ENCODE measurements at regions not wholly inside any gene's neighbourhood (a gene's known extent, or its start where the extent isn't known, plus 50 kb on each side); places are given as distances from the start of the nearest gene placed in this dataset.
"Not testable (repeated sequence)": the region's sequence is repeated elsewhere in the genome, so short reads cannot be mapped to it uniquely, and the experiment has no call there.

DNA sequence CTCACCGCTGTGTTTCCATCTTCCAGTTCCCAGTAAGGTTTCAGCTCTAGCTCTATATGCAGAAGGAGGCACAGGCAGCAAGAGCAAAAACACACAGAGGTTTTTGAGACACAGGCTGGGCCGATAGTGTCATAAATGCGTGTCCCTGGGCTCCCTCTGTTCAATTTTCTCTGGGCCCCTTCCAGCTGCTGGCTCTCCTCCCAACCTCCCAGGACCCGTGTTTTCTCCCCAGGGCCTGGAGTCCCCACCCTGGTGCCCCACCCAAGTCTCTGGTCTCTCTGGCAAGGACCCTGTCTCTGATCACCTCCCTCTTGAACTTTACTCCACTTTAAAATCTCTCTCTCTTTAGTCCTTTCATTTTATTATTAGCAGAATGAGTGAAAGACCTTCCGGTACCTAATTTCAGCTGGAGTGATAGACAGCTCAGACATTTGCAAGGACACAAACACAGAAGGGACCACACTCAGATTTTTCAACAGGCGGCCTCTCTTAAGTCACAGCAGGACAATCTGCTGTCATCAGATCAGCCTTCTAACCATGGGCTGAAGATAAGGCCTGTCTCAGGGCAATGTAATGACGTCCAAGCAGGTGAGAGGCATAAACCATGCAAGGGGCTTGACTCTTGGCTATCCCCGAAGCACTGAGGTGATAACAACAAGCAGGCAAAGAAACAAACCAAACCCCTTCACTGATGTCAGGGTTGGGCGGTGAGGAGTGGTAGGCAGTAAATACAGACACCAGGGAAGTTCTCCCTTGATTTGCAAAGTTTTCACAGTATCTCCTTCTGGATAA lies 190.0 kb upstream of the IRS2 start:
- DNase-seq: no peak

DNA sequence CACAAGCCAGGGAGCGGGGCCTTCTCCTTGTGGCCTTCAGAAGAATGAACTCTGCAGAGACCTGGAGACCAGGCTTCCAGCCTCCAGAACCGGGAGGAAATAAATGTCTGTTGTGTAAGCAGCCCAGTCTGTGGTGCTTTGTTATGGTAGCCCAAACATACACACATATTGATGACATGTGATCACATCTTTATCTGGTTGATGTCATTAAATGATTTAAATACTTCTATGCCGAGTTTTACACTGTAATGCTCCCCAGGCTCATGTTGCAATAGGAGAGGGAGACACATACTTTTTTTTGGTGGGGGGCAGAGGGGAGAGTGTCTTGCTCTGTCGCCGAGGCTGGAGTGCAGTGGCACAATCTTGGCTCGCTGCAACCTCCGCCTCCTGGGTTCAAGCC lies 188.0 kb upstream of the IRS2 start:
- DNase-seq: no peak

DNA sequence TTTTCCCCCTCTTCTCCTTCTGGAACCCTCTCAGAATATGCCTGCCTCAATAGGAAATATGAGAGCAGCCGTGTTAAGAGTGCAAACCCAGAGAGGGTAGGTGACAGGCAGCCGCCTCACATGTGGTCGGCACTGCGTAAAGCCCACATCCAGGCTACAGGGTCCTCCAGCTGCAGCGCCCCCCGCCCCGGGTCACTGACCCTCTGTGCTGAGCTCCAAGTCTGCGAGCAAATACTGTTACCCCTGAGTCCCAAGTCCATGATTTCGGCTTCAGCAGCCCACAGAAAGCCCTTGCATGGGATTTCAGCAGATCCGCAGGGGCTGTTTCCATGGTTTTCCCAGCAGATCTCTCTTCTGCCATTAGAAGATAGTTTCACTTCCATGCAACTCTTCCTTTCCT lies 186.9 kb upstream of the IRS2 start:
- no peak for DNase-seq

DNA sequence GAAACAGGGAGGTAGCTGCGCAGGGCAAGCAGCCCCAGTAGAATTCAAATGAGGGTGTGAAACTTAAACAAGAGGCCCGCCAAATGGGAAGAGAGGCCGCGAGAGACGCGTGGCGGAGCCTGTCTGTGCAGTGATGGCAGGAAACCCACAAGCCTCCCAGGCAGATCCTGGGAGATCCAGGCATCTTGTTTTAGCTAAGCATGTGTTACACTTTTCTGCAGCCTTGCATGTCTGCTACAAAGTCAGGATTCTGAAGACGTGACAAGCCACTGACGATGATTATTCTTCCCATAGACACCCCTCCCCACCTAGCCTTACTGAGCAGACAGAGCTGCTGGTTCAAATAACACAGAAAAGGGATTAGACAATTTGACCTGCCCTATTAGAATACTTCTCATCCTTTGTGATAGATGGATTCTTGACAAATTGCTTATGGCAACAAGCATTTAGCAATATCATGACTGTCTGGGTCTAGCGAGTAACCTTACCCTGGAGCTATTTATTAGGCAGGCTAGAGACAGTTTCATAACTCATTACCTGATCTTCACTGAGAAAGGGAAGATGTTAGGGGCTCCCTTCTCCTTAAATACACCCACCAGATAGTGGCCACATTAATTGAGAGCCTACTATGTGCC lies 185.2 kb upstream of the IRS2 start:
- DNase-seq: no peak

DNA sequence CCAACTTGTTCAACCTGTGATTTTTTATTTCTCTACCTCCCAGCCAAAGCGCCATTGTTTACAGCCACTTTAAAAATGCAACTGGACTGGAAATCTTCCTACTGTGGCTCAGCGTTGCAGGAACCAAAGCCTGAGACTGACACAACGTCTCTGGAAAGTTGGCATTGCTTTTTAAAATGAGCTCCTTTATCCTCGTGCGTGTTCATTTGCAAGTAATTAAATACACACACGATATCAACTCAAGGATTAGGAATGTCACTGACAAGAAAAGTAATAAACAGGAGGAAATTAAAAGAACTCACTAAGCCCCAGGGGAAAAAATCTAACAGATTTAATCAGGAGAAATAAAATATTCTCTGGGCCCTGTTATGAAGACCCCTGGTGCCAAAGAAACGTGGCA lies 184.6 kb upstream of the IRS2 start:
- no peak for DNase-seq

DNA sequence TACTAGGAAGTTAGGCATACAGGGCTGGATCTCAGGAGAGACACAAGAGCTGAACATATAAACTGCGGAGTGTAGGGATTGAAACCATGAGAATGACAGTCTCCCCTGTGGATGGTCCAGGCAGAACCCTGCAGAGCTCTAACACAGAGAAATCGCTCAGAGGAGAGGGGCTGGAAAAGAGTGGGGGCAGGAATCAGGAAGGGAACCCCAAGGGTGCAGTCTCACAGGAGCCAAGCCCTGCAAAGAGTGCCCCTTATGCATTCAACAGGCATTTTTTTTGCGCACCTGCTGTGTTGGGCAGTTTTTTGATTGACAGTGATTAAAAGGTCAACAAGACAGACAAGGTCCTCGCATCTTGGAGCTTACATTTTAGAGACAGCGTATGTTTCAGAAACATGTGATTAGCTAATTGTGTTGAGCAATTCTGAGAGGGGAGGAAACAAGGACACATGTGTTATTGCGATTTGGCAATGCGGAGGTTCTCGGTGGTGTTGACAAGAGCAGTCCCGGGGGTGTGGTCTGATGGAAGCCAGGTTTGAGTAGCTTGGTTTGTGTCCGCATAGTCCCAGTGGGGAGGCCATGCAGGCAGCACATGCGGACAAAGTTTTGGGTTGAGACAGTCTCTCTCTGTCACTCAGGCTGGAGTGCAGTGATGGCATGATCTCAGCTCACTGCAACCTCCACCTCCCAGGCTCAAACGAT lies 182.6 kb upstream of the IRS2 start:
- DNase-seq: no peak

DNA sequence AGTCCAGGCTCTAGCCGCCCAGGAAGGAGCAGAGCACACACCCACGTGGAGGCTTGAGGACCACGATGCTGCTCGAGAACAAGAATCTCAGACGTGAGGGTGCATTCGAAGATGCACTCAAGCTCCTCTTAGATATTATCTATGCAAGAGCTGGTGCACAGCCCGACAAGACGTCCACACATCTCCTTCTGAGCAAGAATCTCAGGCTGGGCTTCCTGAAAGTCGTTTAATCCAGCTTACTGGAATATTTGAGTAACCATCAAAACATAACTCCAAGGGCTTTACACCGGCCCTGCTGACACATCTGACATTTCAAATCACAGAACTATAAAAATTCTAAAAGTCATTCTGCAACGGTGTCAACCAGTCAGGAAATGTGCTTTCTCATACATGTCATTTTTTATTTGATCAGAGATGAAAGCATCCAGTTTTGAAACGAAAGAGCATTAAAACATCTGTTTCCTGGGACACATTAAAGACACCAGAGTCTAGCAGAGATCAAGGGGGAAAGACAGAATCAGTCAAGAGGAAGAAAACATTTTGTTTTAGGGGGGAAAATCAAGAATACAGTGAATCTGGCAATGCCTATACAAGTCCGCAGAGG lies 177.7 kb upstream of the IRS2 start:
- no peak for DNase-seq

DNA sequence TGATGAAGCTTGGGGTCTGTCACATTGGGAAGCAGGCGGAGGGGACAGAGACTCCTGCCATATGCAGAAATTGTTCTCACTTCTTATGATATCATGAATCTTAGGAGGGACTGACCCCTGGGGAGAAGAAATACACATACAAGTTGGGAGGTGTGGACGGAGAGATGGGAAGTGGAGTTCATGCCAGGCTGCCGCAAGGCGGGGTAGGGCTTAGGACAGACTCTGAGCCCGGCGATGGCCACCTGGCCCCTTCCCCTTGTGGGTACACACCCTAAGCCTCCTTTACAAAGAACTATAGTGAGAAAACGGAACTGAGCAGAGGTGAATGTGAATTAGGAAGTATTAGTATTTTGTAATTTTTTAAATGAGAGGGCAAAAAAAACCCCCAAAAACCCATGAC lies 177.0 kb upstream of the IRS2 start:
- DNase-seq: no peak

DNA sequence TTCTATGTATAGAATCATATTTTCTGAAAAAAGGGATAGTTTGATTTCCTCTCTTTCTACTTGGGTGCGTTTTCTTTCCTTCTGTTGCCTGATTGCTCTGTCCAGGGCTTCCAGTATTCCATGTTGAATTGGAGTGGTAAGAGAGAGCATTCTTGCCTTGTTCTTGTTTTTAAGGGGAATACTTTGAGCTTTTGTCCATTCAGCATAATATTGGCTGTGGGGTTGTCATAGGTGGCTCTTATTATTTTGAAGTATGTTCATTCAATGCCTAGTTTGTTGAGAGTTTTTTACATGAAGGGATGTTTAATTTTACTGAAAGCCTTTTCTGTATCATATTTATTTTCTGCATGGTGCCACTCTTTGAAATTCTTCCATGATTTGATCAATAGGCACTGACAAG lies 173.5 kb upstream of the IRS2 start:
- DNase-seq: no peak

DNA sequence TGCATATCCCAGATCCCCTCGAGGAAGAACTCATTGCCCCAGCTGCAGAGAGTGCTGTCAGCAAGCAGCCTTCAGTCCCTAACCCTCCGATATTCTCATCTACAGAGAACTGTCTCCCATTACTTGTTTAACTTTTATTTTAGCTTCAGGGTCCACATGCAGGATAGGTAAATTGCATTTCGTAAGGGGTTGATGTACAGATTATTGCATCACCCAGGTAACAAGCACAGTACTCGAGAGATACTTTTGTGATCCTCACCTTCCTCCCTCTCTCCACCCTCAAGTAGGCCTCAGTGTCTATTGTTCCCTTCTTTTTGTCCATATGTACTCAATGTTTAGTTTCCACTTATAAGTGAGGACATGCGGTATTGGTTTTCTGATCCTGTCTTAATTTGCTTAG lies 171.5 kb upstream of the IRS2 start:
- no peak for DNase-seq

DNA sequence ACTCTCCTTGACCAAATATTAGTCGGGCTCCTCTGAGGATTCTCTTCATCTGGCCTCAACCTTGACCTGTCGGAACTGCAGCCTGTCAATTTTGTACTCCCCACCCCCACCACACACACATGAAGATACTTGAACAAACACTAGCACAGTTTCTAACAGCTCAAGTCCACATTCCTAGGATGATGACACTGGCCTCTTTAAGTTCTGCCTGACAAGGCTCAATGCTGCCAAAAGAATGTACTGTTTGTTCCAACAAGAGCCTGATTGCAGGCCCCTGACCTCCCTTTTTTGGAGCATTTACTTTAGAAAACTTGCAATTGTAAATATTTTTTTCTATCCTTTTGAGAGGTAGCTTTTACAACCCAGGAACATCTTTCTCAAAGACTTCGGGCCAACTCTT lies 169.2 kb upstream of the IRS2 start:
- no peak for DNase-seq

DNA sequence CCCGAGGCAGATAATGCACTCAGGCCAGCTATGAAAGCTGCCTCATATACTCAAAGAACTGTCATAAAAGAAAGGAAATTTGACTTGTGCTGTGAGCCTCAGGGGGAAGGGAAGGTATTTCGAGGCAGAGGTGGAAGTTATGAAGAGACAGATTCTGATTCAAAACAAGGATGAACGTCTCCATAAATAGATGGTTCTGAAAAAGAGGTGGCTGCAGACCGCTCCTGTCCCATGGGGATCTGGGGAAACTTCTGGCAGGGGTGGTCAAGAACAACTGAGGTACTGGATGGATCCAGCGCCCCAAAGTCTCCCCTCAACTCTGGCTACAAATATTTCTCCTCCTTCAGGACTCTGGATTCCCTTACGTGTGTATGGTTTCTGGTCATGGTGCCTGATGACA lies 168.1 kb upstream of the IRS2 start:
- DNase-seq: no peak

DNA sequence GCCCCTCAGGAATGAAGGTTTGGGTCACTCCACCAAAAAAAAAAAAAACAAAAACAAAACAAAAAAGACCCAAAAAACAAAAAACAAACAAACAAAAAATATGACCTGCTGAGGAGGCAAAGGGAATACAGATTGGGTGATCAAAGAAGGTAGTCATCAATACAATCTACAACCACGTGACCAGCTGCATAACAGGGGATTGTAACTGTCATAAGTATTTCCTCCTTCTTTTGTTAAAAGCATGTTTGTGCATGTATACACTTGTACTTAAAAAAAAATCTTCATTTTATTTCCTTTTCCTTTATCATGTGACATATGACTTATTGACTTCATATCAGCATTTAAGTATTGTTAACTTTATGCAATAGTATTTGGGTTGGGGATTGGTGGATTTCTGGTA lies 165.1 kb upstream of the IRS2 start:
- no peak for DNase-seq

DNA sequence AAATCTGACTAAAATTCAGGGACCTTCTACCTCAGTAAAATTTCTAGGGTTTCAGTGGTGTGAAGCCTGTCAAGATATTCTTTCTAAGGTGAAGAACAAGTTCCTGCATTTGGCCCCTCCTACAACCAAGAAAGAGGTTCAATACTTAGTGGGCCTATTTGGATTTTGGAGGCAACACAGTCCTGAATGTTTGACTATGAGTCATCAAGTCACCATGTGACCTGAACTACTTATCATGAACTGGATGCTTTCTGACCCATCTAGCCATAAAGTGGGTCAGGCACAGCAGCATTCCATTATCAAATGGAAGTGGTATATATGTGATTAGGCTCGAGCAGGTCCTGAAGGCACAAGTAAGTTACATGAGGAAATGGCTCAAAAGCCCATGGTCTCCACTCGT lies 163.0 kb upstream of the IRS2 start:
- DNase-seq: no peak

DNA sequence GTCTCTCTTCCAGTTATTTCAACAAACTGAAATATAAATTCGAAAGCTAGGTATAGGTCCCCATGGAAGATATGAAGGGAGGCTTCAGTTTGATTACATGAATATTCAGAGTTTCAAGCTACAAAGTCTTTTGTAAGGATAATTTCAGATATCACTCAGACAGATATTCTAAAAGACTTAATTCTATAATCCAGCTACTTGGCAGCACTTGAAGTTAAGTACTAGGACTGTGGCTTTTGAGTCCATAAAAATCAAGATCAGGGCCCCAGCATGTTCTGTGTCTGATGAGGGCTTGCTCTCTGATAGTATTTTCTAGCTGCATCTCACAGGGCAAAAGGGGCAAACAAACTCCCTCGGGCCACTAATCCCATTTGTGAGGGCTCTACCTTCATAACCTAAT lies 160.6 kb upstream of the IRS2 start:
- no peak for DNase-seq

DNA sequence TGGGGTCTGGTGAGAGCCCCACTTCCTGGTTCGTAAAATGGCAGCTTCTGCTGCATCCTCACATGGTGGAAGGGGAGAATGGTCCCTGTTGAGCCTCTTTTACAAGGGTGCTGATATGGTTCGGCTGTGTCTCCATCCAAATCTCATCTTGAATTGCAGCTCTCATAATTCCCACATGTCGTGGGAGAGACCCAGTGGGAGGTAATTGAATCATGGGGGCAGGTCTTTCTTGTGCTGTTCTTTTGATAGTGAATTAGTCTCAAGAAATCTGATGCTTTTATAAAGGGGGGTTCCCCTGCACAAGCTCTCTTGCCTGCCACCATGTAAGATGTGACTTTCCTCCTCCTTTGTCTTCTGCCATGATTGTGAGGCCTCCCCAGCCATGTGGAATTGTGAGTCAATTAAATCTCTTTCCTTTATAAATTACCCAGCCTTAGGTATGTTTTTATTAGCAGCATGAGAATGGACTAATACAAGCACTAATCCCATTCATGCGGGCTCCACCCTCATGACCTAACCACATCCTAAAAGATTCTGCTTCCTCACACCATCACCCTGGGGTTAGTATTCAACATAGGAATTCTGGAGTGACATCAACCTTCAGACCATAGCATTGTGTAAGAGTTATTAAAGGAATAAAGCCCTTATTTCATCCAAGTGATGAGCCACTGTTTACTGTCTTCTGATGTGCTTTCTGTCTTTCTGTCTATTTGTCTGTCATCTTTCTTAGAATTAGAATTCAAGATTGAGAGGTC lies 159.0 kb upstream of the IRS2 start:
- no peak for DNase-seq

DNA sequence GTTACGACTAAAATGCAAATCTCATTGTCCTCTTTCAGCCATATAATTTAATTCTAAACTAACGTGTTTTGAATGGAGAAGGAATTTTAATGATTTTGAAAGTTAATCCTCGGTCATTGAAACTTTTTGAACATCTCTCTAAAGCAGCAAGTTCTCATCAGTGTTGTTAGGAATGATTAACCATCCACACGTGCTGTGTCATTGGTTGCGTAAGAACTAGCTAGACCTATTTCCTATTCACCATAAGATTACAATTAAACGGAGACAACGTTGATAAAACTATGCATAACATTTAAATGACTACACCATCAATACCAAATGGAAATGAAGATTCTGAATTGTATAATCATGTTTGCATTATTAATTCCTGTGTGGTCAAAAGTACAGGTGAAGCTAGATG lies 155.6 kb upstream of the IRS2 start:
- no peak for DNase-seq

DNA sequence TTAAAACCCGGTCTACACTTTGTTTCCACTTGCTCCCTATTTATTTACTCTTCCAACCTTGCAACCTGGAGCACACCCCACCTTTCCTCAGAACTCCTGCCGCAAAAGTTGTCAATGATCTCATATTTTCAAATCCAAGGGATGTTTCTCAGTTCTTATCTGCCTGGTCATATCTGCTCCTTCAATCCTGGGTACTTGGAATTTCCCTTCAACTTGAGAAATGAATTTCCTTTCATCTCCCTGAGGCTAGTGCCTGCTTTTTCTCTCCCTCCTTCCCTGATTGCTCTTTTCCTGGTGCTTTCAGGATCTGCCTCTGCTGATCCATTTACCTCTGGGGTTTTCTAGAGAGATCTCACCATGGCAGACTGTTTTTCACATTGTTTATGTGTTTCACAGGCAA lies 154.8 kb upstream of the IRS2 start:
- DNase-seq: no peak

DNA sequence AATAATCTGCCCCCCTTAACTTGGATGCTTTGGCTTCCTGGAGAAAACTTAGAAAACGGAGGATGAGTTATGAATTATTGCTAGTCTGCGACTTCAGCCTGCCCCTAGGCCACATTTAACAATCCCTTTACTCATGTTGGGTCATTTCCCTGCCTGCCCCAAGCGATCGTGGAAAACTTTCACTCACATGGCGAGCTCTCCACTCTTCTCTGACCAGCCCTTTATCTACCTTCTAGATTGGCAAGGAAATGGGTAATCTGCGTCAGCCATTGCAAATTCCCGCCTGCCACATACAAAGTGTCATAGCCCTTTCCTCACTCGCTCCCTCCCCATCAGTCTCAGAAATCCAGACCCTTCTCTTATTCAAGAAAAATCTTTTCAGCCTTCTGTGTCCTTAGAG lies 154.3 kb upstream of the IRS2 start:
- no peak for DNase-seq

DNA sequence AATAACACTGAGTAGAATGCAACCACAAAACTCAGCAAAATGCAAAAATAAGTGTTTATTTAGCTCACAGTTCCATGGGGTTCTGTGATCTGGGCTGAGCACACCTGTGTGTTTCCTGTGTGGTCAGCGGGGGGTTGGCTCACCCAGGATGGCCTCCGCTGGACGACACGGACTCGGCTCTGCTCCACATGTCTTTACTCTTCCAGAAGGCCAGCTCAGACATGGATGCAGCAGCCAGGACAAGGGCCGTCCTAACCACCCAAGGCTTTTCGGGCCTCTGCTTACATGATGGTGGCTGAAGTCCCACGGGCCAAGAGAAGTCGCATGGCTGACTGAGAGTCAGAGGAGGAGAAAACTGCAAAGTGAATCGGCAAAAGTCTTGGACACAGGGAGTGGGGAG lies 153.5 kb upstream of the IRS2 start:
- DNase-seq: no peak

DNA sequence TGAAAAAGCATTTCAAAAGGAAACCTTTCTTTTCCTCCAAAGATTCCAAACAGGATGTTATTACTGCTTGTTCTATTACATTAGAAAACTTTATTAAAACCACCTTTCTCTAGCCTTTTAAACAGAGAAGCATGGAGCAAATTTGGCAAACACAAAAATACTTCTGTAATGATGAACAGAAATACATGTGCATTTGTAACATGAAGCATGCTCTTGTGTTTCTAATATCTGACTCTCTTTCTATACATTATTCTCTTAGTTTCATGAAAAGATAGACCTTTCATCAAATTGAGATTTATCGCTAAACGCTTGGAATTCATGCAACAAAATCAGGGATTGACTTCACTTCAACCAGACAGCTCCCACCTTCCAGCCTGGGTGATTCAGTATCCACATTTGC lies 152.8 kb upstream of the IRS2 start:
- DNase-seq: no peak

DNA sequence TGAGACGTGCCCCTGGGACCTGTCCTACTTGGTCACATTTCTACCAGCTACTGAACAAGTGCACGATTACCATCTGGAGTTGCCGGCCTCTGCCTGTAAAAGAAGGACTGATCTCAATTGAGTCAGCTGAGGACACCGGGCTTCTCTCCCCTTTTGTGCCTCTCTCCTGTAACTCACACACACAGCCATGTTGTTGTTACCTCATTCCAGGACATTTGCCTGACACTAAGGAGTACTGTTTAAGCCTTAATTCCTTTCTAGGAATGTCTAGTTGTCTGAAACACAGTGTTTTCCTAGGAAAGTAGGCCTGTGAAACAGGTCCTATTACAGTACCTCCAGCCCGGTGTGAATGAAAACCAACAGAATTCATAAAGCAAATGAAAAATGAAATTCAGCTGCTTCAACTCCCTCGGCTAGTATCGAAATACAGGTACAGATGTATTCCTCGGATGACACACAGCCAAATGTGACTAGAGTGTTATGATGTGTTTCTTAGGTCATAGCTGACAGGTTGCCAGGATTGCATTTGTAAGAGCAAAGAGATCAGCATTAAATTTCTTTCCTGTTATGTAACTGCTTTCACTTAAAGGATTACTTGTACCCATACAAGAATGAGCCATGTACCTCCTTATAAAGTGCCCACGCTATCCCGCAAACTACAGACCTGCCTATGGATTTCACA lies 152.0 kb upstream of the IRS2 start:
- peak; percentile 94 for DNase-seq

DNA sequence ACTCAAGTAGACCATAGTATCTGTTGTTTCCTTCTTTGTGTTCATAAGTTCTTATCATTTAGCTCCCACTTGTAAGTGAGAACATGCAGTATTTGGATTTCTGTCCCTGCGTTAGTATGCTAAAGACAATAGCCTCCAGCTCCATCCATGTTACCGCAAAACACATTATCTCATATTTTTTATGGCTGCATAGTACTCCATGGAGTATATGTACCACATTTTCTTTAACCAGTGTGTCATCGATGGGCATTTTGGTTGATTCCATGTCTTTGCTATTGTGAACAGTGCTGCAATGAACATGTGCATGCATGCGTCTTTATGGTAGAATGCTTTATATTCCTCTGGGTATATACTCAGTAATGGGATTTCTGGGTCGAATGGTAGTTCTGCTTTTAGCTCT lies 148.1 kb upstream of the IRS2 start:
- DNase-seq: not testable (repeated sequence)
